ENCODE measurements at regions not wholly inside any gene's neighbourhood (a gene's known extent, or its start where the extent isn't known, plus 50 kb on each side); places are given as distances from the start of the nearest gene placed in this dataset.
A peak's percentile ranks its signal among the peaks of the same experiment; 100 is the strongest.
"Not testable (repeated sequence)": the region's sequence is repeated elsewhere in the genome, so short reads cannot be mapped to it uniquely, and the experiment has no call there.

DNA sequence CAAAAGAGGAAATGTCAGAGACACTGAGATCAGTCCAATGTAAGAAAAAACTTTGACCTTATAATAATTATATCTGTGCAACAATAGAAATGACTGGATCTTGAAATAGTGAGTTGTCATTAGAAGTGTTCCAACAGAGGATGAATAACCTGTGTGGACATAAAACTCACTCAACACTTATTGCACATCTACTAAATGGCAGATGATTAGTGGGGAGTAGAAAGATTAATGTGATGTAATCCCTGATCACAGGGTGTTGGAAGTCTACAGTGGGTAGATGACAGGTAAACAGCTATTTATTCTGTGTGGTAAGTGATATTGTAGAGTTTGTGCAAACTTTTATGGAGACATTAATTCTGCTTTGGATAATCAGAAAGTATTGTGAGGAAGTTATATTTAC, 177.3 kb upstream of the HMHB1 start:
- no peak for DNase-seq (ENCODE audit: low spot score)

GRCh38 chr5:143629871-143630659, 181.9 kb upstream of the HMHB1 start:
- peak; percentile 50 for DNase-seq (ENCODE audit: low spot score)

- DNase-seq (ENCODE audit: low spot score): not testable (repeated sequence)
These were observed 186.9 kb upstream of the HMHB1 start for GRCh38 chr5:143625048-143625447.

GRCh38 chr5:143624465-143624864, 187.5 kb upstream of the HMHB1 start:
- DNase-seq (ENCODE audit: low spot score): no peak

GRCh38 chr5:143619040-143619439, 192.9 kb upstream of the HMHB1 start:
- no peak for DNase-seq (ENCODE audit: low spot score)

GRCh38 chr5:143618141-143618540, 193.8 kb upstream of the HMHB1 start:
- no peak for DNase-seq (ENCODE audit: low spot score)

- no peak for DNase-seq (ENCODE audit: low spot score)
These were observed 197.1 kb upstream of the HMHB1 start for GRCh38 chr5:143614831-143615230.

- no peak for DNase-seq (ENCODE audit: low spot score)
These were observed 198.6 kb upstream of the HMHB1 start for GRCh38 chr5:143613329-143613728.

DNA sequence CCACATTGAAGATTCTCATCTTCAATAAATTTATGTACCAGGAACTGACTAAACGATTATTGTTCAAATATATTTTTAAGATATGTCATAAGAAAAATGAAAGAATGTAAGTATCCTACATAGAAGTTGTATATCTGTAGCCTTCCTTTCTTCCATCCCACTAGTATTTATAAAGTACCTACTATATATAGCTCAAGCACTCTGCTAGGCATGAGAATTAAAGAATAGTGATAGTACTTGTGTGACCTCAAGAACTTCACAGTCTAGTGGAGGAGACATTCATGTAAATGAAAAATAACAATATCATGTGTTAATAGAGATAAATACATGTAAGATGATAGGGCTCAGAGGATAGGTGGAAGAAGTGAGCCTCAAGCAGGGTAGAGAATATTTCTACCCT, 201.0 kb upstream of the HMHB1 start:
- DNase-seq (ENCODE audit: low spot score): no peak

GRCh38 chr5:143606043-143606752, 202.7 kb upstream of the NR3C1 start:
- DNase-seq (ENCODE audit: low spot score): no peak

- no peak for DNase-seq (ENCODE audit: low spot score)
These were observed 202.0 kb upstream of the NR3C1 start for GRCh38 chr5:143605403-143606005.

GRCh38 chr5:143601917-143602333, 198.4 kb upstream of the NR3C1 start:
- no peak for DNase-seq (ENCODE audit: low spot score)

- DNase-seq (ENCODE audit: low spot score): no peak
These were observed 197.9 kb upstream of the NR3C1 start for GRCh38 chr5:143601357-143601756.

GRCh38 chr5:143600396-143601075, 197.1 kb upstream of the NR3C1 start:
- DNase-seq (ENCODE audit: low spot score): no peak

DNA sequence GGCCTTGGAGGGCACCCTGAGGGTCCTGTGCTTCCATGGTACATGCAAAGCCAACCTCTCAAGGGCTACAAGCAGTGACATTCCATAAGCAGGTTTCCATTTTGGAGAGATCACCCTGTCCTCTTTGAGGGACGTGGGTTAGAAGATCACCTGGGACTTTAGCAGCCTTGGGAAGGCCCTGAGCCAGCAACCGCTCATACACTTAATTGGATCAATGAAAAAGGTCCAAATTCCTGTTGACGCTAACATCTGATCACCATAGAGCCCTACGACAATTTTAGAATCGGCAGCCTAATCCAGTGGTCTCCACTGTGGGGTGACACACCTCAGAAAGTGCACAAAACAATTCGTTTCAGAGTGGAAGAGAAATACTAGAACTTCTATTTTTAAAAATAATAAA, 196.0 kb upstream of the NR3C1 start:
- no peak for DNase-seq (ENCODE audit: low spot score)

DNA sequence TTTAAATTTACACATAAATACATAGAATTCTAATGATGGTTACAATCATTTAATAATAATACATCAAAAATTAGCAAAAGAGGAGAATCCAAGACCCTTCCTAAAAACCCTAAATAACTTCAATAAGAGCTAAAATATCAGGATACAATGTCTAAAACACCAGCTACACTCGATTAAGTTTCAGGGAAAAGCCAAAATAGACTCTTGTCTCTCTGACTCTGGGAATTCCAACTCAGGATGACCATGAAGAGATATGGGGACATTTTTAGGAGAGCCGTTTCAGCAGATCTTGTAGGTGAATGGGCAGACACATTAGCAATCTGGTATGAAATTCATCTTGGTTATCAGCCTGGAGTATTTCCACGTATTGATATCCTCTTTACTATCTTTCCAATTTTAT, 193.3 kb upstream of the NR3C1 start:
- no peak for DNase-seq (ENCODE audit: low spot score)

DNA sequence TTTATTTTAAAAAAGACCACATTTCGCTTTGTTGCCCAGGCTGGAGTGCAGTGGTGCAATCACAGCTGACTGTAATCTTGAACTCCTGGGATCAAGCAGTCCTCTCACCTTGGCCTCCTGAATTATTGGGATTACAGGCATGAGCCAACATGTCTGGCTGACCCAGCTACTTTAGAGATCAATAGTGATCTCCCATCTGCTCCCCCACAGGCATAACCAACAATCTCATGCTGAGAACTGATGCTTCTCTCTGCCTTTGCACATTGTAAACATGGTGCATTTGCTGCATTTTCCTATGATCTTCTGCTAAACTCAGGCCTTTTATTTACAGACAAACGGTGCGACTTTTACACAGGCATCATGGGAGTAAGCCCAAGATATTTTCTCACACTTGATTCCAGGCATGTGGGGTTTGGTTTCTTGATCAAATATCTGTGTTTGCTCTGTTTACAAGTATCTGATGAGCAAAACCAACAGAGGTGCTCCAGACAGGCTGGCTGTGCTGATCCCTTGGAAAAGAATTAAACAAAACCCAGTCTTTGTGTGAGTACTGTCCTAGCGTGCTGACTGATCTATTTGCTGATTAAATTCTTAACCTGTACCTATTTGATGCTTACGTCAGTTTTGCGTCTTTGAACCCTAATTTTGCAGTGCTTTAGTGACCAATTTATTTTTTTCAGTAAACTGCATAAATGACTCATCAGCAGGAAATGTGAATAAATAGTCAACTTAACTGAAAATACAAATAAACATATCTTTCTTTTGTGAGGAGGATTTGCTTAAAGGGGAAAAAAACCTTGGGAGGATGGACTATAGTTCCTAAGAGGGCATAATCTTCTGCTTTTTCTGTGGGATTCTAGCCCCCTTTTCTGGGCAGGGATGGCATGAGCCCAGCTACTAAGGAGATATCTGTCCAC, 191.7 kb upstream of the NR3C1 start:
- DNase-seq (ENCODE audit: low spot score): no peak

DNA sequence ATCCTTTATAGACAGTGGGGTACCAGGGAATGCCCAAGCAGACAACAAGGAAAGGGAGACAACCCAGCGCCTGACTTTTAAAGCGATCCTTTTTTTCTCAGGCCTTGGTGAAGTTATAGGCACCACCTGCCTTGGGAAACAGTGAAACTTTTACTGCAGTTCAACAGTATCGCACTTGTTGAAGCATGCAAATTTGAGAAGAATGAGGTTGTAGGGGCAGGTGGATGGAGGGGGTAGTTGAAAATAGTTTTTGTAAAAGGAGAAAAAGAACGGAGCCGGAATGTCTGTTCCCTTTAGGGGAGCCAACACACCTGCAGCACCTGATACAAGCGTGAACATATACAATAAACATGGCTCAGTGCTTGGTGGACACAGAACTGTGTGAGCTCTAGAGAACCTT, 190.2 kb upstream of the NR3C1 start:
- no peak for DNase-seq (ENCODE audit: low spot score)

- no peak for DNase-seq (ENCODE audit: low spot score)
These were observed 189.2 kb upstream of the NR3C1 start for GRCh38 chr5:143592648-143593047.

DNA sequence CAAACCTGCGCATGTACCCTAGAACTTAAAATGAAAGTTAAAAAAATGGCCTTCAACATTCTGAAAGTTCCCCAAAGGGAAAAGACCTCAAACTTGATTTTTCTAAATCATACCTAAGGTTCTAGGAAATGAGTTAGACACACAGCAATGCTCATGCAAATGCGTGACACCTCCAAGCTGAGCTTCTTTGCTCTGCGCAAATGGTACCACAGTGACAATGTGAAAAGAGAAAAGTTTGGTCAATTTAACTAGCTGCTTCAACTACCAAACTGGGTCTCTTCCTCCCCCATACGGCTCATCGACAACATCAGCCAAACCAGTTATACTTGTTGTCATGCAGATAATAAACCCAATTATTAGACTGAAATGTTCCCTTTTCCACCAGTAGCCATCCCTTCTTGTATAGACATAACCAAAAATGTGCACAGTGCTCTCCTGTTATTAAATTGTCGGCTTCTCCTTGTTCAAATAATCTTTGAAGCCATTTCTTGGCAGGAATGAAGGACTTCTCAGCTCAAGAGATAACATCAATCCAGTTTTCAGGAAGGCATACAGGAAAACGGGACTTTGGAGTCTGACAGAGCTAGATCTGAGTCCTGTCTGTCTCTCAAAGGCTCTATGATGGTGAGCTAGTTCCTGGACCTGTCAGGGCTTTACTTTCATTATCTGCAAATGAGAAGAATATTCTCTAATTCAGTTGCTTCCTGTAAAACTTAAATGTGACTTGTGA, 185.6 kb upstream of the NR3C1 start:
- DNase-seq (ENCODE audit: low spot score): no peak

GRCh38 chr5:143588121-143588520, 184.6 kb upstream of the NR3C1 start:
- not testable (repeated sequence) for DNase-seq (ENCODE audit: low spot score)
